NCI-H2227 treated with DMSO at 0.1 percent for 48 hours (cell line): ENCODE measurements at regions not wholly inside any gene's neighbourhood (a gene's known extent, or its start where the extent isn't known, plus 50 kb on each side); places are given as distances from the start of the nearest gene placed in this dataset.
"Not testable (repeated sequence)": the region's sequence is repeated elsewhere in the genome, so short reads cannot be mapped to it uniquely, and the experiment has no call there.

Experiments
- DNase-seq: peaks from one replicate; lab custom pipeline; 2025; lab: John Stamatoyannopoulos, UW

GRCh38 chr7:29703830-29704229, 102.5 kb upstream of the WIPF3 start:
- DNase-seq = not testable (repeated sequence)

DNA sequence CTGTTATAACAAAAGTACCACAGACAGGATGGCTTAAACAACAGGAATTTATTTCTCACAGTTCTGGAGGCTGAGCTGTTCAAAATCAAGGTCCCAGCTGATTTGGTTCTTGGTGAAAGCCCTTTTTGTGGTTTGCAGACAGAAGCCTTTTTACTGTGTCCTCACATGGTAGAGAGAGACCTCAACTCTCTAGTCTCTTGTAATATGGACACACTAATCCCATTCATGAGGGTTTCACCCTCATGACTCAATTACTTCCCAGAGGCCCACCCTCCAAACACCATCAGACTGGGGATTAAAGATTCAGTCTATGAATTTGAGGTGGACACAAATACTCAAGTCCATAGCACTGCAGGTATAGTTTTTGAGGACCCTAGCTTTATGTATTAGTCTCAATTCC, 97.3 kb upstream of the WIPF3 start:
- DNase-seq = not testable (repeated sequence)

DNA sequence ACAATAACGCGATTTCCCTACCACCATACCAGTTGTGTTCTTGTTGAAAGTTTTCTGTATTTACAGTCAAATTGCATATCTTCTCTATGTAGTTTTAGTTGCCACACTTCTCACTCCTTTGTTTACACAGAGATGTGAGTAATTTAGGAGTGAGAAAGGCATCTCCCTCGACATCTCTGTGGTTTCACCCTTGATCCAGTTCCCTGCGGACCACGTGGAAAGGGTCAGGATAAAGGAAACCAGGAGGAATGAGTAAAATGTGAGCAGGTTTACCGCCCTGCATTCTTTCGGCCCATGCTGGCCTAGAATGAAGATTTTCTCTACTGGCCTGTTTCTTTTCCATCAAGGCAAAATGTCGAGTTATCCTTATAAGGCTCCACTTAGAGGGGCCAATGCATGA, 83.2 kb upstream of the WIPF3 start:
- DNase-seq = not testable (repeated sequence)

- no peak for DNase-seq
These were observed 82.7 kb upstream of the WIPF3 start for GRCh38 chr7:29723599-29723998.

DNA sequence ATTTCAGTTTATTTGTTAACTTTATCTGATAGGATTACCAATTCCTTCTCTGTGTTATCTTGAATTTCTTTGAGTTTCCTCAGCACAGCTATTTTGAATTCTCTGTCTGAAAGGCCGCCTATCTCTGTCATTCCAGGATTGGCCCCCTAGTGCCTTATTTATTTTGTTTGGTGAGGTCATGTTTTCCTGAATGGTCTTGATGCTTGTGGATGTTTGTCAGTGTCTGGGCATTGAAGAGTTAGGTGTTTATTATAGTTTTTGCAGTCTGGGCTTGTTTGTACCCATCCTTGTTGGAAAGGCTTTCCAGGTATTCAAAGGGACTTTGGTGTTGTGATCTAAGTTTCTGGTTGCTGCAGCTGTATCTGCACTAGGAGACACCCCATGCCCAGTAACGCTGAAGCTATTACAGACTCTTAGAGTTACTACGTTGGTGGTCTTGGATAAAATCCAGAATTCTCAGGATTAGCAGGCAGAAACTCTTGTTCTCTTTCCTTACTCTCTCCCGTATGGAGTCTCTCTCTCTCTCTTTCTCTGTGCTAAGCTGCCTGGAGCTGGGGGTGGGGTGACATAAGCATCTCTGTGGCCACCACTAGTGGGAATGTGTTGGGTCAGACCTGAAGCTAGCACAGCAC, 76.7 kb upstream of the WIPF3 start:
- not testable (repeated sequence) for DNase-seq

- DNase-seq = no peak
These were observed 72.0 kb upstream of the WIPF3 start for GRCh38 chr7:29734246-29734731.

GRCh38 chr7:29747645-29748245, 58.6 kb upstream of the WIPF3 start:
- not testable (repeated sequence) for DNase-seq

- DNase-seq = peak; percentile 60
These were observed 57.8 kb upstream of the WIPF3 start for GRCh38 chr7:29748286-29749099.

DNA sequence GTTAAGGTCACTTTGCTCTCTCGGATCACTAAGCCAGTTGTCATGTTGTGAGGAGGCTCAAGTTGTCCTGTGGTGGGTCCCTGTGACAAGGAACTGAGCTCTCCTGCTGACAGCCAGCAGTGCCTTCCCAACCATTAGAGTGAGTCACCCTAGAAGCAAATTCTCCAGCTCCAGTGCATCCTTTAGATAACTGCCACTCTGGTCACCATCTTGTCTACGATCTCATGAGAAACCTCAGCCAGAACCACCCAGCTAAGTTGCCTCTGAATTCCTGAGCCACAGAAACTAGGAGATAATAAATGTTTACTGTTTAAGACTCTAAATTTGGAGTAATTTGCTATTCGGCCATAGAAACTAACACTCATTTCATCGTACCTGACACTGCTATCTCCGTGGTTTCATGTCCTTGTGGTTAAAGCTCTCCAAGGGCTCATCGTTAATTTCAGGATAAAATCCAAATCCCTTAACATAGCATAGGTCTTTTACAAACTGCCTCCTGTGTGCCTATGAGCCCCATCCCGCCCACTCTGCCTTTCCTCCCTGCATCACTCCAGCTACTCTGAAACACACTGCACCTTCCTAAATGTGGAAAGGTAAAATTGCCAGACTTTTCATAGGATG, 56.5 kb upstream of the WIPF3 start:
- DNase-seq = no peak

DNA sequence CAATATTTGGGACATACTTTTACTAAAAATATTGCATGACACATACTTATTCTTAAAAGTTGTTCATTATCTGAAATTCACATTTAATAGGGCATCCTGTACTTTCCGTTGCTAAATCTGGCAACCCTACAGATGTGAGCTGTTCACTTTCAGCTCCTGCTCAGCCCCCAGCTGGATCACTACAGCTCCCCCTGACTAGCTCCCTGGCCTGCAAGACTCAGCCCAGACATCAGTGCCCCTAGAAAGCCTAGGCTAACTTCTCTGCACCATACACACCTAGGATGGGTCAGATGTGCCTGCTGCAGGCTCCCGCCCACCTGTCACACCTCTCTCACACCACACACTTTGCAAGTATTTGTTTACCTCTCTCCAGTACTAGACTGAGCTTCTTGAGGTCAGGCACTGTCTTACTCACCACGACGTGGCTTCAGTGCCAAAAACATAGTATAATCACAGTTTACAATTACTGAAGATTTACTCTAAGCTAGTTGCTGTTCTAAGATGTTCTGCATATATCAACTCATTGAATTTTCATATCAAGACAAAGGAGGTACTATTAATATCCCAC, 55.9 kb upstream of the WIPF3 start:
- not testable (repeated sequence) for DNase-seq

DNA sequence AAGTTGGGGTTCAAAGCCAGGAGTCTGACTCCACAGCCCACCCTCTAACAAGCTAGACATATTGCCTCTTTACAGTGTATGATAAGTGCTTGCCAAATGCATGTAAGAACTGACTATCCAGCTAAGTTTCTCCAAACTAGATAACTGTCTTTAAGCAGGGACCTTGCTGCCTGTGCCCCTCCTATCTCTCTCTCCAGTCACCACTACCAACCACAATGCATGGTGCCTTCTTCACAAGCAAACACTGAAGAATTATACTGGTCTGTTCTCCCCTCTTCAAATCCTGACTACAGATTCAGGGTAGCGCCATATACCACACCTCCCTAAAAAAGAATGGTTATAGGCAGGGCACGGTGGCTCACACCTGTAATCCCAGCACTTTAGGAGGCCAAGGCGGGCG, 55.3 kb upstream of the WIPF3 start:
- DNase-seq = not testable (repeated sequence)

DNA sequence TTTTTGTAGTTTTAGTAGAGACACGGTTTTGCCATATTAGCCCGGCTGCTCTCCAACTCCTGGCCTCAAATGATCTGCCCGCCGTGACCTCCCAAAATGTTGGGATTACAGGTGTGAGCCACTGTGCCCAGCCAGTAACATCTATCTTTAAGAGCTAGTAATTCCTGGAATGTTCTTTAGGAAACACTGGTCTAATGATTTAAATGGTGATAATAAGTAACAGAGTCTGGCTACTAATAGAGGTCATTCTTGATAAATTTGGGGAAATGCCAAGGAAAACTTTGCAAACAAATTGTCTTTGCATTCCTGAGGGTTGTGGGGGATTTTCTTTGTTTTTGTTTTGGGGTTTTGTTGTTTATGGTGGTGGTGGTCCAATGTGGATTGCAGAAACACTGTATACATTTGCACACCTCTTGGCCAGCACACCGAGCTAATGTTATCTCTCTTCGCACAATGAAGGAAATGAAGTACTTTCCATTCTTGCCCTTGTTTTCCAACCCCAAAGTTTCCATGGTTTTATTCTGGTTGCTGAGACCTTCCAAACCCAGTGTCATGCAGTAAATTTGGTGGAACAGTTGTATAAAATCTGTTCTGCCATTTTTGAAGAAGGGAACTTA, 51.3 kb upstream of the WIPF3 start:
- DNase-seq = no peak
